Peyer's patch (tissue), 4 donors: ENCODE measurements at regions not wholly inside any gene's neighbourhood (a gene's known extent, or its start where the extent isn't known, plus 50 kb on each side); places are given as distances from the start of the nearest gene placed in this dataset.

Source experiments
- POLR2A ChIP-seq, 2 donors: fragments of 450-650 bp; IDR thresholded peaks; one replicate each; pipeline ENCODE4 v1.5.1; 2017; ENCODE audit warnings: antibody characterized with exemption in 2 of 2, mild to moderate bottlenecking in 2 of 2, moderate library complexity in 2 of 2
- TF ChIP-seq, protein P1 (sequence below), 6 experiments: fragments of 450-650 bp in 4 of 6; fragments of 200-600 bp in 2 of 6; sonication (generic) in 1 of 6; IDR thresholded peaks; one replicate each; pipeline ENCODE4 v1.5.1; 2017 to 2019; ENCODE audit warnings: antibody characterized with exemption in 6 of 6, mild to moderate bottlenecking in 3 of 6, moderate library complexity in 1 of 6

GRCh38 chr13:73421310-73421912 is 362.6 kb downstream of the KLF5 start:
- TF ChIP-seq POLR2A (IDR thresholded peaks at IDR 0.05) = no peak
- TF ChIP-seq, protein P1, sequence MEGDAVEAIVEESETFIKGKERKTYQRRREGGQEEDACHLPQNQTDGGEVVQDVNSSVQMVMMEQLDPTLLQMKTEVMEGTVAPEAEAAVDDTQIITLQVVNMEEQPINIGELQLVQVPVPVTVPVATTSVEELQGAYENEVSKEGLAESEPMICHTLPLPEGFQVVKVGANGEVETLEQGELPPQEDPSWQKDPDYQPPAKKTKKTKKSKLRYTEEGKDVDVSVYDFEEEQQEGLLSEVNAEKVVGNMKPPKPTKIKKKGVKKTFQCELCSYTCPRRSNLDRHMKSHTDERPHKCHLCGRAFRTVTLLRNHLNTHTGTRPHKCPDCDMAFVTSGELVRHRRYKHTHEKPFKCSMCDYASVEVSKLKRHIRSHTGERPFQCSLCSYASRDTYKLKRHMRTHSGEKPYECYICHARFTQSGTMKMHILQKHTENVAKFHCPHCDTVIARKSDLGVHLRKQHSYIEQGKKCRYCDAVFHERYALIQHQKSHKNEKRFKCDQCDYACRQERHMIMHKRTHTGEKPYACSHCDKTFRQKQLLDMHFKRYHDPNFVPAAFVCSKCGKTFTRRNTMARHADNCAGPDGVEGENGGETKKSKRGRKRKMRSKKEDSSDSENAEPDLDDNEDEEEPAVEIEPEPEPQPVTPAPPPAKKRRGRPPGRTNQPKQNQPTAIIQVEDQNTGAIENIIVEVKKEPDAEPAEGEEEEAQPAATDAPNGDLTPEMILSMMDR (IDR thresholded peaks at IDR 0.05) = no peak
